ENCODE measurements at regions not wholly inside any gene's neighbourhood (a gene's known extent, or its start where the extent isn't known, plus 50 kb on each side); places are given as distances from the start of the nearest gene placed in this dataset.

- TF ChIP-seq, protein P1, sequence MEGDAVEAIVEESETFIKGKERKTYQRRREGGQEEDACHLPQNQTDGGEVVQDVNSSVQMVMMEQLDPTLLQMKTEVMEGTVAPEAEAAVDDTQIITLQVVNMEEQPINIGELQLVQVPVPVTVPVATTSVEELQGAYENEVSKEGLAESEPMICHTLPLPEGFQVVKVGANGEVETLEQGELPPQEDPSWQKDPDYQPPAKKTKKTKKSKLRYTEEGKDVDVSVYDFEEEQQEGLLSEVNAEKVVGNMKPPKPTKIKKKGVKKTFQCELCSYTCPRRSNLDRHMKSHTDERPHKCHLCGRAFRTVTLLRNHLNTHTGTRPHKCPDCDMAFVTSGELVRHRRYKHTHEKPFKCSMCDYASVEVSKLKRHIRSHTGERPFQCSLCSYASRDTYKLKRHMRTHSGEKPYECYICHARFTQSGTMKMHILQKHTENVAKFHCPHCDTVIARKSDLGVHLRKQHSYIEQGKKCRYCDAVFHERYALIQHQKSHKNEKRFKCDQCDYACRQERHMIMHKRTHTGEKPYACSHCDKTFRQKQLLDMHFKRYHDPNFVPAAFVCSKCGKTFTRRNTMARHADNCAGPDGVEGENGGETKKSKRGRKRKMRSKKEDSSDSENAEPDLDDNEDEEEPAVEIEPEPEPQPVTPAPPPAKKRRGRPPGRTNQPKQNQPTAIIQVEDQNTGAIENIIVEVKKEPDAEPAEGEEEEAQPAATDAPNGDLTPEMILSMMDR (conservative IDR thresholded peaks at IDR 0.05 in 1 of 2, IDR thresholded peaks at IDR 0.05 in 1 of 2; ENCODE audit: low read depth in 1 of 2, low read length in 2 of 2), result no peak
- TF ChIP-seq EZH2 (IDR thresholded peaks at IDR 0.05; ENCODE audit: low read length, missing control alignments), result no peak
Observed at GRCh38 chr1:62997884-62998283, 214.0 kb downstream of the ATG4C start.

Data from fibroblast of lung (primary cell).